ENCODE measurements at regions not wholly inside any gene's neighbourhood (a gene's known extent, or its start where the extent isn't known, plus 50 kb on each side); places are given as distances from the start of the nearest gene placed in this dataset.

- TF ChIP-seq CTCF (conservative IDR thresholded peaks at IDR 0.05) (no peak), ZFX (IDR thresholded peaks at IDR 0.05) (no peak)
Observed at GRCh38 chr15:29635513-29636098, 186.7 kb downstream of the TJP1 start.

DNA sequence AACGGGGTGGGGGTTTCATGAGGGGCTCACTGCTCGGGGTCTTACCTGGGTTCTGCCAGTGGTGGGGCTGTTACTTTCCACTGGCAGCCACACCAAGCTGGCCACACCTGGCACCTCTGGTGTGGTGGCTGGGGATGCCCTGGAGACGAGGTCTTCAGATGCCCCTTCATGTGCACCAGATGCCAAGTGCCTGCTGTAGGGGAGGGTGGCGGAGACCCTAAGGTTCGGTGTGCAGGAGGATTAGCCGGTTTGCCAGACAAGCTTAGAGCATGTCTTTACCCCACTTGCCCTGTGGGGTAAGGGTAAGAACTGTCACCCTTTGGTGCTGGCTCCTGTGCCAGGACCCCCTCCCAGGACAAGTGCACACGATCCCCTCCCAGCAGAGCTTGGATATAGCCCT, 188.3 kb downstream of the TJP1 start:
- no peak for TF ChIP-seq CTCF (conservative IDR thresholded peaks at IDR 0.05)
- no peak for TF ChIP-seq ZFX (IDR thresholded peaks at IDR 0.05)

More at GRCh38 chr15:29635513-29636098, 186.7 kb downstream of the TJP1 start:
- H3K27ac ChIP-seq = no peak overlapping the region

GRCh38 chr15:29632671-29633406, 189.4 kb downstream of the TJP1 start:
- H3K27ac ChIP-seq = no peak overlapping the region

More for the DNA sequence above, 188.3 kb downstream of the TJP1 start:
- H3K27ac ChIP-seq = no peak overlapping the region

DNA sequence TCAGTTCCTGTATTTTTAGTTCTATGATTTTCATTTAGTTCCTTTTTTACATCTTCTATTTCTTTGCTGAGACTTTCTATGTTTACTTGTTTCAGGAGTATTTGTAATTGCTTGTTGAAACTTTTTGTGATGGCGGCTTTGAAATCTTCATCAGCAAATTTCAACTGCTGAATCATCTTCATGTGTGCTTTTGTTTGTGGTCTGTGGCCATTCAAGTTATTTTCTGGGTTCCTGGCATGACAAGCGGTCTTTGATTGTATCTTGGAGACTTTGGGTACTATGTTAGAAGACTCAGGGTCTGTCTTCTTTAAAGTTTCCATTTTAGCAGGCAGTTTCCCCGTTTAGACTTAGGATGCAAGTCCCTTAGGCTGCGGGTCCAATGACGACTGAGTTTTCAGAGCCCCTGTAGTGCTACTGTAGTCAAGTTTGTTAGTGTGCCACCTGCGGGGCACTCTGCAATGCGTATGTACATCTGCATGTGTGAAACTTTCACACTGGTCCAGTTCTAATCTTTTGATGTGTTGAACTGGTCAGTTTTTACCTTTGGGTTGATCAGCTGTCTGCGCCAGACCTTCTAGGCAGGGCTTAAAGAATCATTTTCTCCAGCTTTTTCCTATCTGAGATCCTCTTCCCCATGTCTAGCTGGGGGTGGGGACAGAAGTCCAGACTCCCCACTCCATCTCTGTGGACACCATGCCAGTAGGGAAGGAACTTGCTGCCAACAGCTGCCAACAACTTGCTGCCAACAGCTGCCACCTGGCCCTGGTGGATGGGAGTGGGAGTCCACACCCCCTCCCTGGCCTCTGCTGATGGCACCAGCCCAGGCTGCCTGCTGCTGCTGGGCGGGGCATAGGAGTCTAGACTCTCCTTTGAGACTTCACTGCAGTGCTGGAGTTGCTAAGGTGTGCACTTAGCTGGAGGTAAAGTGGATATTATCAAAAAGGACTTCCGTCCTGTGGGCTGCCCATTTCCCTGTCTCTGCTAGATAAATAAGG, 190.9 kb downstream of the TJP1 start:
- no peak overlapping the region for H3K27ac ChIP-seq
- TF ChIP-seq ZFX (IDR thresholded peaks at IDR 0.05) (no peak), CTCF (conservative IDR thresholded peaks at IDR 0.05) (no peak)

More at GRCh38 chr15:29632671-29633406, 189.4 kb downstream of the TJP1 start:
- TF ChIP-seq ZFX (IDR thresholded peaks at IDR 0.05) (no peak), CTCF (conservative IDR thresholded peaks at IDR 0.05) (no peak)

DNA sequence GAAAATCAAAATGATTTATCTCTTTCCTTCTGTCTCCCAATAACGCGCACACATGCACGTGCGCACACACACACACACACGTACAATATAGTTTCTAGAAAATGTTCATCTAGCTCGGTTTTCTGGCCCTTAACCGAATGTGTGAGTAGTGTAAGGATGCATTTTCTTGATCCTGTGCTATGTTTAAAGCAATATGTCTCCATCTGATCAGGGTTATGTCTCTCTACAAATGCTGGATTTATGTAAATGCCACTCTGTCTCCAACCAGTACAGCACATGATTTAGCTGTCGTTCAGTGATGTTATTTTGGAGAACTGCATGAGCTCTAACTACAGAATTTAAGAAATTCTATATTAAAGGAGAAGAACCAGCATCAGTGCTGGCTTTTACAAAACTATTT, 198.0 kb downstream of the TJP1 start:
- no peak for TF ChIP-seq ZFX (IDR thresholded peaks at IDR 0.05)
- no peak overlapping the region for H3K27ac ChIP-seq

GRCh38 chr15:29623116-29623639, 199.1 kb downstream of the TJP1 start:
- TF ChIP-seq CTCF (conservative IDR thresholded peaks at IDR 0.05) = no peak
- TF ChIP-seq ZFX (IDR thresholded peaks at IDR 0.05) = no peak

GRCh38 chr15:29622637-29623036, 199.6 kb downstream of the TJP1 start:
- H3K27ac ChIP-seq = no peak overlapping the region
- TF ChIP-seq CTCF (conservative IDR thresholded peaks at IDR 0.05) (no peak), ZFX (IDR thresholded peaks at IDR 0.05) (no peak)

More at GRCh38 chr15:29623116-29623639, 199.1 kb downstream of the TJP1 start:
- H3K27ac ChIP-seq = no peak overlapping the region

All from C4-2B (cell line).